Neural cell (in vitro differentiated cells): ENCODE measurements at regions not wholly inside any gene's neighbourhood (a gene's known extent, or its start where the extent isn't known, plus 50 kb on each side); places are given as distances from the start of the nearest gene placed in this dataset.

Source experiments
- H2AFZ ChIP-seq: fragments of 200-600, 300-800 bp; sonication (generic), shearing (Covaris generic); 2 replicates; pipeline ENCODE4 v1.6.0; 2014; ENCODE audit warnings: low read depth, mild to moderate bottlenecking, antibody characterized with exemption, low read length, moderate library complexity
- H3F3A ChIP-seq: fragments of 200-600 bp; shearing (Covaris generic); 2 replicates; pipeline ENCODE4 v1.6.1; 2016; ENCODE audit warnings: mild to moderate bottlenecking, moderate library complexity, mixed read lengths, antibody characterized with exemption, low read length; ENCODE audit not compliant: insufficient read depth, poor library complexity, severe bottlenecking
- H3K27ac ChIP-seq: fragments of 200-600, 300-800 bp; sonication (generic), shearing (Covaris generic); 2 replicates; pipeline ENCODE4 v1.5.1; 2014; ENCODE audit warnings: mild to moderate bottlenecking, low read length, moderate library complexity
- H3K27me3 ChIP-seq: fragments of 300-800, 200-600 bp; sonication (generic), shearing (Covaris generic); 2 replicates; pipeline ENCODE4 v1.6.0; 2014; ENCODE audit warnings: mild to moderate bottlenecking, low read depth, low read length, moderate library complexity; ENCODE audit not compliant: insufficient read depth
- H3K36me3 ChIP-seq: fragments of 300-800, 200-600 bp; sonication (generic), shearing (Covaris generic); 2 replicates; pipeline ENCODE4 v1.5.1; 2014; ENCODE audit warnings: mild to moderate bottlenecking, antibody characterized with exemption, low read length, moderate library complexity; ENCODE audit not compliant: insufficient read depth
- H3K4me2 ChIP-seq: fragments of 300-800, 200-600 bp; sonication (generic), shearing (Covaris generic); 2 replicates; pipeline ENCODE4 v1.6.0; 2014; ENCODE audit warnings: mild to moderate bottlenecking, low read length
- H3K4me3 ChIP-seq: fragments of 300-800, 200-600 bp; sonication (generic), shearing (Covaris generic); 2 replicates; pipeline ENCODE4 v1.5.1; 2014; ENCODE audit warnings: mild to moderate bottlenecking, low read length, moderate library complexity
- H3K79me2 ChIP-seq: fragments of 200-600 bp; shearing (Covaris generic); replicated peaks from 2 replicates; pipeline ENCODE4 v1.6.0; 2014; ENCODE audit warnings: mild to moderate bottlenecking, low read length, moderate library complexity; ENCODE audit not compliant: insufficient read depth
- H3K9ac ChIP-seq: fragments of 300-800, 200-600 bp; sonication (generic), shearing (Covaris generic); 2 replicates; pipeline ENCODE4 v1.6.1; 2016; ENCODE audit warnings: mild to moderate bottlenecking, low read length, mixed read lengths
- H3K9me2 ChIP-seq: fragments of 200-600 bp; shearing (Covaris generic); 2 replicates; pipeline ENCODE4 v1.6.1; 2016; ENCODE audit warnings: mild to moderate bottlenecking, low read length, mixed read lengths; ENCODE audit not compliant: insufficient read depth
- H3K9me3 ChIP-seq: fragments of 200-600, 300-800 bp; sonication (generic), shearing (Covaris generic); 2 replicates; pipeline ENCODE4 v1.6.1; 2016; ENCODE audit warnings: mild to moderate bottlenecking, mixed run types, low read length, moderate library complexity, mixed read lengths
- H4K20me1 ChIP-seq: fragments of 200-600 bp; shearing (Covaris generic); 2 replicates; pipeline ENCODE4 v1.6.1; 2016; ENCODE audit warnings: mild to moderate bottlenecking, mixed run types; ENCODE audit not compliant: insufficient read depth
- EP300 ChIP-seq: fragments of 450-650 bp; conservative IDR thresholded peaks from 2 replicates; pipeline ENCODE4 v1.6.1; 2014; ENCODE audit warnings: antibody characterized with exemption, mild to moderate bottlenecking, moderate library complexity; ENCODE audit not compliant: poor library complexity, severe bottlenecking
- EZH2 ChIP-seq: fragments of 200-600, 300-800 bp; shearing (Covaris generic), sonication (generic); IDR thresholded peaks from 2 replicates; pipeline ENCODE4 v1.6.1; 2014; ENCODE audit warnings: antibody characterized with exemption, low read length, borderline replicate concordance, mild to moderate bottlenecking; ENCODE audit not compliant: insufficient read depth, poor library complexity, severe bottlenecking
- MXI1 ChIP-seq: fragments of 450-650 bp; conservative IDR thresholded peaks from 2 replicates; pipeline ENCODE4 v1.6.1; 2014; ENCODE audit warnings: antibody characterized with exemption, mild to moderate bottlenecking; ENCODE audit not compliant: poor library complexity, severe bottlenecking
- POLR2AphosphoS5 ChIP-seq: IDR thresholded peaks from 2 replicates; pipeline ENCODE4 v1.6.1; 2012
- RAD21 ChIP-seq: fragments of 450-650 bp; conservative IDR thresholded peaks from 2 replicates; pipeline ENCODE4 v1.6.1; 2014; ENCODE audit warnings: antibody characterized with exemption, mild to moderate bottlenecking, moderate library complexity
- SMC3 ChIP-seq: fragments of 450-650 bp; conservative IDR thresholded peaks from 2 replicates; pipeline ENCODE4 v1.6.1; 2014; ENCODE audit warnings: antibody characterized with exemption, mild to moderate bottlenecking, moderate library complexity; ENCODE audit not compliant: poor library complexity
- TAF1 ChIP-seq: IDR thresholded peaks from 2 replicates; pipeline ENCODE4 v1.6.1; 2012; ENCODE audit warnings: low read depth
- TF ChIP-seq, protein P1 (sequence below): fragments of 450-650 bp; IDR thresholded peaks from 2 replicates; pipeline ENCODE4 v1.5.1; 2014; ENCODE audit warnings: antibody characterized with exemption, mild to moderate bottlenecking, moderate library complexity; ENCODE audit not compliant: poor library complexity, severe bottlenecking
- TF ChIP-seq, protein P2 (sequence below): IDR thresholded peaks from 2 replicates; pipeline ENCODE4 v1.6.1; 2012; ENCODE audit warnings: borderline replicate concordance

DNA sequence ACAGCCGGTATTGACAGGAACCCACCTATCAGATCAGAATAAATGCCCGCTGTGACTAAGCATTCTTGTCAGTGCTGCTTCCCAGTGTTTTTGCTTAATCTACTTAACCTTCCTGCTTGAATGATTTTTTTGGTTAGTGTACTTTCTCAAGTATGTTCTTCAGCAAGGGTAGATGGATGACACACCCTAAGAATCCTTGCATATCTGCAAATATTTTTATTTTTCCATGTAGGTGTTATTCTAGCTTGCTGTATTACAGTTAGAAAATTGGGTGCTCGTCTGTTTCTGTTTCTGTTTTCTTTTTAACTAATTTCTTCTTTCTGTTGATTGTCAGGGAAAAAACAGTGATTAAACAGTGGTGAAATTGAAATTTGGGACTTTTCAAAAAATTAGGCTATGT lies 64.5 kb downstream of the SEC61B start:
- H3K79me2 ChIP-seq, result no peaks in the 10 kb centered on the region
- H3K9ac ChIP-seq, result no peak overlapping the region
- H3F3A ChIP-seq, result no peaks in the 10 kb centered on the region
- no peaks in the 10 kb centered on the region for H3K27me3 ChIP-seq
- no peak overlapping the region for H3K4me2 ChIP-seq
- H3K9me3 ChIP-seq, result no peaks in the 10 kb centered on the region
- no peaks in the 10 kb centered on the region for H3K9me2 ChIP-seq
- H3K27ac ChIP-seq, result no peak overlapping the region
- no peaks in the 10 kb centered on the region for H4K20me1 ChIP-seq
- no peak overlapping the region for H2AFZ ChIP-seq
- H3K4me3 ChIP-seq, result no peak overlapping the region
- no peaks in the 10 kb centered on the region for H3K36me3 ChIP-seq
- TF ChIP-seq, protein P1, sequence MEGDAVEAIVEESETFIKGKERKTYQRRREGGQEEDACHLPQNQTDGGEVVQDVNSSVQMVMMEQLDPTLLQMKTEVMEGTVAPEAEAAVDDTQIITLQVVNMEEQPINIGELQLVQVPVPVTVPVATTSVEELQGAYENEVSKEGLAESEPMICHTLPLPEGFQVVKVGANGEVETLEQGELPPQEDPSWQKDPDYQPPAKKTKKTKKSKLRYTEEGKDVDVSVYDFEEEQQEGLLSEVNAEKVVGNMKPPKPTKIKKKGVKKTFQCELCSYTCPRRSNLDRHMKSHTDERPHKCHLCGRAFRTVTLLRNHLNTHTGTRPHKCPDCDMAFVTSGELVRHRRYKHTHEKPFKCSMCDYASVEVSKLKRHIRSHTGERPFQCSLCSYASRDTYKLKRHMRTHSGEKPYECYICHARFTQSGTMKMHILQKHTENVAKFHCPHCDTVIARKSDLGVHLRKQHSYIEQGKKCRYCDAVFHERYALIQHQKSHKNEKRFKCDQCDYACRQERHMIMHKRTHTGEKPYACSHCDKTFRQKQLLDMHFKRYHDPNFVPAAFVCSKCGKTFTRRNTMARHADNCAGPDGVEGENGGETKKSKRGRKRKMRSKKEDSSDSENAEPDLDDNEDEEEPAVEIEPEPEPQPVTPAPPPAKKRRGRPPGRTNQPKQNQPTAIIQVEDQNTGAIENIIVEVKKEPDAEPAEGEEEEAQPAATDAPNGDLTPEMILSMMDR, result no peak
- TF ChIP-seq POLR2AphosphoS5 (no peak), SMC3 (no peak), EZH2 (no peak), MXI1 (no peak), EP300 (no peak), TAF1 (no peak), RAD21 (no peak)
- TF ChIP-seq, protein P2, sequence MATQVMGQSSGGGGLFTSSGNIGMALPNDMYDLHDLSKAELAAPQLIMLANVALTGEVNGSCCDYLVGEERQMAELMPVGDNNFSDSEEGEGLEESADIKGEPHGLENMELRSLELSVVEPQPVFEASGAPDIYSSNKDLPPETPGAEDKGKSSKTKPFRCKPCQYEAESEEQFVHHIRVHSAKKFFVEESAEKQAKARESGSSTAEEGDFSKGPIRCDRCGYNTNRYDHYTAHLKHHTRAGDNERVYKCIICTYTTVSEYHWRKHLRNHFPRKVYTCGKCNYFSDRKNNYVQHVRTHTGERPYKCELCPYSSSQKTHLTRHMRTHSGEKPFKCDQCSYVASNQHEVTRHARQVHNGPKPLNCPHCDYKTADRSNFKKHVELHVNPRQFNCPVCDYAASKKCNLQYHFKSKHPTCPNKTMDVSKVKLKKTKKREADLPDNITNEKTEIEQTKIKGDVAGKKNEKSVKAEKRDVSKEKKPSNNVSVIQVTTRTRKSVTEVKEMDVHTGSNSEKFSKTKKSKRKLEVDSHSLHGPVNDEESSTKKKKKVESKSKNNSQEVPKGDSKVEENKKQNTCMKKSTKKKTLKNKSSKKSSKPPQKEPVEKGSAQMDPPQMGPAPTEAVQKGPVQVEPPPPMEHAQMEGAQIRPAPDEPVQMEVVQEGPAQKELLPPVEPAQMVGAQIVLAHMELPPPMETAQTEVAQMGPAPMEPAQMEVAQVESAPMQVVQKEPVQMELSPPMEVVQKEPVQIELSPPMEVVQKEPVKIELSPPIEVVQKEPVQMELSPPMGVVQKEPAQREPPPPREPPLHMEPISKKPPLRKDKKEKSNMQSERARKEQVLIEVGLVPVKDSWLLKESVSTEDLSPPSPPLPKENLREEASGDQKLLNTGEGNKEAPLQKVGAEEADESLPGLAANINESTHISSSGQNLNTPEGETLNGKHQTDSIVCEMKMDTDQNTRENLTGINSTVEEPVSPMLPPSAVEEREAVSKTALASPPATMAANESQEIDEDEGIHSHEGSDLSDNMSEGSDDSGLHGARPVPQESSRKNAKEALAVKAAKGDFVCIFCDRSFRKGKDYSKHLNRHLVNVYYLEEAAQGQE, result no peak

DNA sequence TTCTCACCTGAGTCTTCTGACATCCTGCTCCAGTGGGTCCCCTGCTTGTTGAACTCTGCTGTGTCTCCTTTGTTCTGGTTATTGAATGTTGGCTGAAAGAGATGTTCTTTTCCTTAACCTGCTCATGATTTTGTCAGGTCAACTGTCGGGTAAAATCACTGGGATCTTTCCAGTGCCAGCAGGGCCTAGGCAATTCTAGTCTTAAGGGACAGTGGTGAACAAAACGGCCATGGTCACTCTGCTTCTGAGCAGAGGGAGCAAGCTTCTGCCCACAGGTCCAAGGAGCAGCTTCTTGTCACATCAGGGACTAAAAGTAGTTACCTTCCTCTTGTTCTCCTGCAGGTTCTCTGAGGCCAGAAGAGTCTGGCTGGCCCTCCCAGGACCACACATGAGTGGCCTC lies 65.6 kb downstream of the SEC61B start:
- no peaks in the 10 kb centered on the region for H3K36me3 ChIP-seq
- TF ChIP-seq TAF1 (no peak), RAD21 (no peak), POLR2AphosphoS5 (no peak), EP300 (no peak), SMC3 (no peak), MXI1 (no peak), EZH2 (no peak)
- TF ChIP-seq, protein P1, result no peak
- TF ChIP-seq, protein P2, result no peak

More for the DNA sequence above, 65.6 kb downstream of the SEC61B start:
- Histone ChIP-seq H3K9ac (no peak overlapping the region), H3K9me3 (no peaks in the 10 kb centered on the region), H2AFZ (no peak overlapping the region), H3K27ac (no peak overlapping the region), H3K27me3 (no peaks in the 10 kb centered on the region), H3F3A (no peaks in the 10 kb centered on the region), H3K9me2 (no peaks in the 10 kb centered on the region), H3K4me2 (no peak overlapping the region), H3K4me3 (no peak overlapping the region), H4K20me1 (no peaks in the 10 kb centered on the region), H3K79me2 (no peaks in the 10 kb centered on the region)
